ENCODE measurements at regions not wholly inside any gene's neighbourhood (a gene's known extent, or its start where the extent isn't known, plus 50 kb on each side); places are given as distances from the start of the nearest gene placed in this dataset.

GRCh38 chr15:35880896-35881295 is 334.9 kb upstream of the DPH6 start:
- TF ChIP-seq TAF1 (IDR thresholded peaks at IDR 0.05; ENCODE audit: borderline replicate concordance, insufficient read depth, low read length) (no peak), POLR2AphosphoS5 (IDR thresholded peaks at IDR 0.05; ENCODE audit: low read depth, low read length) (no peak), REST (IDR thresholded peaks at IDR 0.05; ENCODE audit: insufficient read depth in 1 of 2, low read depth in 2 of 2, low read length in 2 of 2) (no peak), SIN3A (IDR thresholded peaks at IDR 0.05; ENCODE audit: borderline replicate concordance, insufficient read depth, low read length) (no peak)
